Thyroid gland (tissue), 4 donors: ENCODE measurements at regions not wholly inside any gene's neighbourhood (a gene's known extent, or its start where the extent isn't known, plus 50 kb on each side); places are given as distances from the start of the nearest gene placed in this dataset.

ENCODE experiments used
- POLR2A ChIP-seq, 2 donors: fragments of 450-650 bp; IDR thresholded peaks; one replicate each; pipeline ENCODE4 v1.6.1; 2017; ENCODE audit warnings: antibody characterized with exemption in 2 of 2, mild to moderate bottlenecking in 2 of 2, moderate library complexity in 1 of 2
- TF ChIP-seq, protein P1 (sequence below), 6 experiments: fragments of 200-600 bp in 3 of 6; fragments of 450-650 bp in 3 of 6; sonication (generic) in 3 of 6; IDR thresholded peaks; one replicate each; pipeline ENCODE4 v1.5.1; 2016 to 2019; ENCODE audit warnings: antibody characterized with exemption in 6 of 6, mild to moderate bottlenecking in 2 of 6, inconsistent platforms in 1 of 6, moderate library complexity in 1 of 6

DNA sequence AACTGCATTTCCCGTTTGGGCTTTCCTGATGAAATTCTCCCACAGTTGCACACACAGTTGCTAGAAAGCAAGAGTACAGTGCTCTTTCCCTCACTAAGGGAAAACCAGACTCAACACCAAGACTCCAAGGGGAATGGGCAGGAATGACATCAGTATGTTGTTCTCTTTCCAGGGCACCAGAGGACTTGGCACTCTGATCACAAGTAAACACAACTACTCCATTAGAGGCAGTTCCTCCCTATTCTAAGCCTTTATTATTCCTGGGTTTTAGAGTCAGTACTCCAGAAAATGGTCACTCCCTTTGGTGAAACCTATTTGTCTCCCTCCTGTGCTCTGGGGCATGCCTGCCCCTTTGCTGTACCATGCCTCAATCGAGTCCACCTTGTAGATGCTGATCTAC lies 52.3 kb upstream of the VGLL4 start:
- TF ChIP-seq, protein P1, sequence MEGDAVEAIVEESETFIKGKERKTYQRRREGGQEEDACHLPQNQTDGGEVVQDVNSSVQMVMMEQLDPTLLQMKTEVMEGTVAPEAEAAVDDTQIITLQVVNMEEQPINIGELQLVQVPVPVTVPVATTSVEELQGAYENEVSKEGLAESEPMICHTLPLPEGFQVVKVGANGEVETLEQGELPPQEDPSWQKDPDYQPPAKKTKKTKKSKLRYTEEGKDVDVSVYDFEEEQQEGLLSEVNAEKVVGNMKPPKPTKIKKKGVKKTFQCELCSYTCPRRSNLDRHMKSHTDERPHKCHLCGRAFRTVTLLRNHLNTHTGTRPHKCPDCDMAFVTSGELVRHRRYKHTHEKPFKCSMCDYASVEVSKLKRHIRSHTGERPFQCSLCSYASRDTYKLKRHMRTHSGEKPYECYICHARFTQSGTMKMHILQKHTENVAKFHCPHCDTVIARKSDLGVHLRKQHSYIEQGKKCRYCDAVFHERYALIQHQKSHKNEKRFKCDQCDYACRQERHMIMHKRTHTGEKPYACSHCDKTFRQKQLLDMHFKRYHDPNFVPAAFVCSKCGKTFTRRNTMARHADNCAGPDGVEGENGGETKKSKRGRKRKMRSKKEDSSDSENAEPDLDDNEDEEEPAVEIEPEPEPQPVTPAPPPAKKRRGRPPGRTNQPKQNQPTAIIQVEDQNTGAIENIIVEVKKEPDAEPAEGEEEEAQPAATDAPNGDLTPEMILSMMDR (IDR thresholded peaks at IDR 0.05), result no peak
- TF ChIP-seq POLR2A (IDR thresholded peaks at IDR 0.05), result no peak
